D341Med (cell line): ENCODE measurements at regions not wholly inside any gene's neighbourhood (a gene's known extent, or its start where the extent isn't known, plus 50 kb on each side); places are given as distances from the start of the nearest gene placed in this dataset.
A peak's percentile ranks its signal among the peaks of the same experiment; 100 is the strongest.
"Not testable (repeated sequence)": the region's sequence is repeated elsewhere in the genome, so short reads cannot be mapped to it uniquely, and the experiment has no call there.

Experiments
- DNase-seq: peaks from one replicate; pipeline ENCODE4 v3.0.0; 2012; ENCODE audit warnings: low spot score

GRCh38 chr7:125845686-125846085 lies 916.1 kb upstream of the POT1 start:
- no peak for DNase-seq

- no peak for DNase-seq
Measured at GRCh38 chr7:125834421-125834820, 904.8 kb upstream of the POT1 start.

- no peak for DNase-seq
Measured at GRCh38 chr7:125833839-125834238, 904.2 kb upstream of the POT1 start.

DNA sequence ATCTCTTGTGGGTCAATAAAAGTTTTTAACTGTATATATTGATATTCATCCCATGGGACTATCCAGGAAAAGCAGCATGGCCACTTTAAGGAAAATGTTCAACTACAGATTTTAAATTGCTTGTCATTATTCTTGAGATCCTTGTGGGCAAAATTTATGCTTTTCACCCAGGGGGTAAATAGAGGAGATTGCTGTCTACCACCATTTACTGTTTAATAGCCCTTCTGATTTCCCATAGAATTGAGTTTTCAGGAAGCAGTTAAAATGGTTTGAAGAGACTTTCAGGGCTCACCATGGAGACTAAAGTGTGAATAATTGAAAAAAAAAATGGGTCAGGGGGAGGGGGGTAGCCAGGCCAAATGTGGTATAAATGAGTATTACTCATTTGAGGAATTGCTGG lies 901.1 kb upstream of the POT1 start:
- no peak for DNase-seq

DNA sequence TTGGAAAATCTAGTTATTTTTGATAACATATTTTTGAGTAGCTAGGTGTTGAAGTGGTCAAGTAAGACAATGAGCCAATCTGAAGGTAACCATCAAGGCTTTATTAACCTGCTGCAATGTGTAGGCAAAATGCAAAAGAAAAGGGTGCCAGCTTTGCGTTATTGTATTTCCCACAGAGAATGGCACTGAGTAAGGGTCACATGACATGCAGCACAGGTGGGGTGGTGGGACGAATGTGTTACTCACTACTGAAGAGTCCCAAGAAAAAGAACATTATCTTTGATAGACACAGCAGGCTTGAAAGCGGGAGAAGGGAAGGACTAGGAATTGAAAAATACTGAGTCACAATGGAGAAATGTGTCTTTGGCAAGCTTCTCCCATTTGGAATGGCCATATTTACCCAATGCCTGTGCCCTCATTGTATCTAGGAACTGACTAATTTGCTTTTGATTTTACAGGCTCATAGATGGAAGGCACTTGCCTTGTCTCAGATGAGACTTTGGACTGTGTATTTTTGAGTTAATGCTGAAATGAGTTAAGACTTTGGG lies 898.6 kb upstream of the POT1 start:
- DNase-seq, result no peak

GRCh38 chr7:125823538-125823937 lies 893.9 kb upstream of the POT1 start:
- DNase-seq, result no peak

- no peak for DNase-seq
Measured at GRCh38 chr7:125820495-125820894, 890.9 kb upstream of the POT1 start.

GRCh38 chr7:125814100-125814499 lies 884.5 kb upstream of the POT1 start:
- no peak for DNase-seq

GRCh38 chr7:125806491-125806890 lies 876.9 kb upstream of the POT1 start:
- DNase-seq, result not testable (repeated sequence)

DNA sequence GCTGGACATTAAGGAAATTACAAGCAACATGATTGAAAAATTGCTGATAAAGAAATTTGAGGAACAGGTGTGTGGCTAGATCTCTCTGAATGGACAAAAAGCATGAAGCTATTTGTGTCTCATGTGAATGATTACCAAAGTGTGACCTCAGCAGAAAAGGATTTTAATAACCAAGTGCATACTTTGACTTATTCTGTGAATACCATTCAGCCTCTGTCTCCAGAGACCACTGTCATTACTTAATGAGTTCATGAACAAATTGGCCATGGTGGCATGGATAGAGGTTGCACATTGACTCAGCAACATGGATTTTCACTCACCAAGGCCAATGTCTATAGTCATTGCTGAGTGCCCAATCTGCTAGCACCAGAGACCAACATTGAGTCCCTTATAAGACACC lies 874.6 kb upstream of the POT1 start:
- DNase-seq, result no peak

GRCh38 chr7:125780153-125780552 lies 850.5 kb upstream of the POT1 start:
- DNase-seq, result no peak

- no peak for DNase-seq
Measured at GRCh38 chr7:125775317-125775716, 845.7 kb upstream of the POT1 start.

- DNase-seq, result peak; percentile 85
Measured at GRCh38 chr7:125773113-125773785, 843.6 kb upstream of the POT1 start.

- no peak for DNase-seq
Measured at GRCh38 chr7:125747966-125748365, 818.3 kb upstream of the POT1 start.

- DNase-seq, result no peak
Measured at GRCh38 chr7:125746510-125746909, 816.9 kb upstream of the POT1 start.

GRCh38 chr7:125727215-125727614 lies 797.6 kb upstream of the POT1 start:
- no peak for DNase-seq

DNA sequence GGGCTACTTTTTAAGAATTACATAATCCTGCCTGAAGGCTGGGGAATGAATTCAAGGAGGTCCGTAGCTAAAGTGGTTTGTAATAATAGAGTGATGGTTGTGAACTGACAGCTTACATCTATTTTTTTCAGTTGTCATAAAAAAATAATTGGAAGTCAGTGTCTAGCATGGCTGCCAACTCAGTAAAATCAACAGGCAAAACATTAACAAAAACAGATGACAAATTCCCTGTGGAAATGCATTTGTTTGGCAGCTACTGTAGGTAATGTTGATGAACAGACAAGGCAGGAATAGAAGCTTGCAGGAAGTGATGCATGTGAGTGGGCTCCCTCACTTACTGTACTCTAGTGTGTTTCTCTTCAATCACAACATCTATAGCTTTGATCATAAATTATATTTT lies 766.0 kb upstream of the POT1 start:
- DNase-seq, result no peak

GRCh38 chr7:125683156-125683555 lies 753.5 kb upstream of the POT1 start:
- no peak for DNase-seq

DNA sequence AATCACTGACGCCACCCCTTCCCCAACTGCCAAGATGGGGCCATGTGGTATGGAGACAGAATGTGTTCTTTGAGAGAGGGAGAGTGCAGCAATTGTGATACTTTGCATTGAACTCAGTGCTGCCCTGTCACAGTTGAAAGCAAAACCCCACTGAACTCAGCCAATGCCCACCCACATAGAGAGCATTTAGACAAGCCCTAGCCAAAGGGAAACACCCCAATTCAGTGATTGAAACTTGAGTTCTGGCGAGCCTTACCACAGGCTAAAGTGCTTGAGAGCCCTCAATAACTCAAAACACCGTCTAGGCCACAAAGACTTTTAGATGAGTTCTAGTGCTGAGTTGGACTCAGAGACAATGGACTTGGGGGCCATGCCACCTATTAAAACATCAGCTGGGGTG lies 751.9 kb upstream of the POT1 start:
- DNase-seq, result no peak

DNA sequence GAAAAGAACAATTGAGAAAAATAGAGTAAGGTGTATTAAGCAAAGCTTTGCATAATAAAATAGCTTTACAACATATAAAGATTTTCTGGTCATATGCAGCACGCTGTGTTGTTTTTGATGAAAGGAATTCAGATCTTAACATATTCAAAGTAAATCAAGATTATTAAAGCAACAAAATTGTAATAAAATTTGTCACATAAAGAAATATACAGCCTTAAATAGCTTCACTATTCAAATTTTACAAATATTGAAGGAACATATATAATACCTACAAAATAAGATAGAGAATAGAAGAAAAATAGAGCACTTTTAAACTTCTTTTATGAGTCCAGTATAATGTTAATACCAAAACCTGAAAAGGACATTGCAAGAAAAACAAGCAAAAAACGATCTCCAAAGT lies 749.1 kb upstream of the POT1 start:
- no peak for DNase-seq

GRCh38 chr7:125675640-125676039 lies 746.0 kb upstream of the POT1 start:
- DNase-seq, result no peak

DNA sequence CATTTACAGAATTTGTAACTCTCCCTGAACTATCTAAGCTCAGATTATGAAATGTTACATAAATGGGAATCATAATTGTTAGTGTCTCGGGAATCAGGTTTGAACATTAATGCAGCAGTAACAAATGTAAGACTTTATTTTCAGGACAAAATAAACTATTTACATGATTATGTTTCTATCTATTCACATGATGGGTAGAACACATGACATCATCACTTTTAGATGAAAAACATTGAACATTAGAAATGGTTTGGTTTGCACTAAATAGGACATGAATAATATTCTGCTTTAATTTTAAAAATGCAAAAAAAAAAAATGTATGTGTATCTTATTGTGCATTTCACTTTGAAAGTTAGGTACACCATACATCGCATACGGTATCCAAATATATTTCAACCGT lies 745.5 kb upstream of the POT1 start:
- no peak for DNase-seq

GRCh38 chr7:125670926-125671572 lies 741.4 kb upstream of the POT1 start:
- peak; percentile 22 for DNase-seq
